Stimulated activated CD8-positive, alpha-beta memory T cell treated with anti-CD3 and anti-CD28 coated beads, Interleukin-12 subunit alpha, Interleukin-12 subunit beta, amount 100 ng/mL, for 24 hours (primary cell): ENCODE measurements at regions not wholly inside any gene's neighbourhood (a gene's known extent, or its start where the extent isn't known, plus 50 kb on each side); places are given as distances from the start of the nearest gene placed in this dataset.

Experiments
- DNase-seq: peaks from one replicate; pipeline ENCODE4 v3.0.0-alpha.2; 2020; ENCODE audit errors: extremely low read depth

GRCh38 chr9:117860849-117861248, 156.6 kb downstream of the TLR4 start:
- no peak for DNase-seq

DNA sequence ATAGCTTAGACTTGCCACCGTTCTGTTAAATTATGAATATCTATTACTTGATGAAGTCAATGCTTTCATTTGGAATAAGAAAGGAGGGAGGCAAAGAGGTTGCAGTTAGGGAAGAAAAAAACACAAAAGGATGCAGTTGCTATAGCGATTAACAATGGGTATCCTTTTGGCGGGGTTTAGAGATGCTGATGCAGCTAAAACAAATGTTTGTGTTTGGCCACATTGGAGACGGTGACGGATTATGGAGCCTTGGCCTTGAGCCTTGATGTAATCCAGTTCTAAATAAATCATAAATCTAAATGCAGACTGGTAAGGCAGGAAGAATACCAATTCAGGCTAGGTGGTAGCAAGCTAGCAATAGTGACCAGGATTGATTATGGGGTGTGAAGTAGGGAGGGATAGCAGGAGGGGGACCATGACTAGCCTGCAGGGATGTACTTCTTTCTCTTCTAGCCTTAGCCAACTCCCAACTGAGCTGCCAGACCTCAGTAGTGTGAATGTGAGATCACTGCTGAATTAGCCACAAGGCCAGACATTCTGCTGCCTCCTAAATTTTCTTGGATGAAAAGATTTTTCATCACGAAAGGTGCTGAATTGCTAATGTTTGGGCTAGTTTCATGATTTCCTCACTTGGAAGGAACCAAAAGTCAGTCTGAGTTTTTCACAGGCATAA, 160.3 kb downstream of the TLR4 start:
- no peak for DNase-seq

DNA sequence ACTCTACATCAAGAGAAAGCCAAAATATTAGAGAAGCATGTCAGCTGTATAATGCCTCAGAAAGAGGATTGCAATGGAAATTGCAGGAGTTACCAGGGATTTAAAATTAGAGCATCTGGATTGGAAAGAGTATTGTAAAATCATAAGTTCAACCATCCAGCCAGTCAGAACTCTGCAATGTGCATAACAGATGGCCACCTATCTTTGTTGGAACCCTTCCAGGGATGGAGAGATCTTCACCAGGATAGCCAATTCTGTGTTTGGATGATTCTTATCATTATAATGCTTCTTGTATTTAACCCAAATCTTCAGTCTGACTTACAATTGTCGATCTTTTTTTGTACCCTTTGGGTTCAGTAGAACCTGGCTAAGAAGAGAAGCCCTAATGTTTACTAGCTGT, 164.4 kb downstream of the TLR4 start:
- no peak for DNase-seq

- DNase-seq: no peak
These were observed 165.1 kb downstream of the TLR4 start for GRCh38 chr9:117869287-117869686.

DNA sequence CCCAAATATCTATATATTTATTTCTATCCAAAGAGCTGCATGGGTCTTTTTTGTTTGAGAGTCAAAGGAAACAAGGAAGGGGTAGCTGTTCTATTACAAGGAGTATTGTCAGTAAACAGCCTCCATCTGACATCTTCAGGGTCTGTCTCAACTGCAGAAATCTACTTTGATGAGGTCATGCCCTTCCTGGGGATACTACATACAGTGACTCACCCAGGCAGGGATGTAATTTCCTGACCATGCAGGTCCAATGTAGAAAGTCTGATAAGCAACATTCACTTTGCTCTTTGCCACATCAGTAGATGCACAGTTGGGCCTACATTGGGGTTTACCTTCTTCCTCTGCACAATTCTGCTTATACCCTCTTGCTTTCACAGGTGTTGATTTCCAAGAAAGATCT, 165.5 kb downstream of the TLR4 start:
- no peak for DNase-seq

GRCh38 chr9:117873664-117874063, 169.5 kb downstream of the TLR4 start:
- DNase-seq: no peak

- DNase-seq: no peak
These were observed 171.7 kb downstream of the TLR4 start for GRCh38 chr9:117875886-117876285.

DNA sequence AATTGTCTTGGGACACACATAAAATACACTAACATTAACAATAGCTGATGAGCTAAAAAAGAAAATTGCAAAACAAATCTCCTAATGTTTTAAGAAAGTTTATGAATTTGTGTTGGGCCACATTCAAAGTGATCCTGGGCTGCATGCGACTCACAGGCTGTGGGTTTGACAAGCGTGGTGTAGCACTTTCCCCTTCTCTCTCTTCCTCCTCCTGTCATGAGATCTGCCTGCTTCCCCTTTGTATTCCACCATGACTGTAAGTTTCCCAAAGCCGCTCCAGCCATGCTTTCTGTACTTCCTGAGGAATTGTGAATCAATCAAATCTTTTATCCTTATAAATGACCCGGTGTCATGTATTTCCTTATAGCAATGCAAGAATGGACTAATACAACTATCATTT, 178.0 kb downstream of the TLR4 start:
- DNase-seq: no peak

DNA sequence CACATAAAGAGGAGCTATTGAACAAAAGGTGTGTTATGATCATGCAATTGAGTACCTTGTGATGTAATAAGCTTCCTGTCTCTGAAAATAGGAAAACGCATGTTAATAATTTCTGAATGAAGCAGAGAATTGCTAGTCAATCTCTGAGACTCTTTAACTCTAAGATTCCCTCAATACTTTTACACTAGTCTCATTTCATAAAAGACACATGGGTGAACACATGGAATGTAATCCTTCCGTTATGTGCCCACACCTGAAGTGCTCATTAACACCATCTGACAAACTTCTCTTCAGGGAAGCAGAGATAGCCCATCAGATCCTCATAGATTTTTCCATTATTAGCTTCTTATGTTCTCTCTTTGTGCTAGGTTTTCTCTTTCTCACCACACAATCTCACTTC, 182.4 kb downstream of the TLR4 start:
- no peak for DNase-seq

GRCh38 chr9:117887383-117887782, 183.2 kb downstream of the TLR4 start:
- DNase-seq: no peak

GRCh38 chr9:117887941-117888340, 183.7 kb downstream of the TLR4 start:
- DNase-seq: no peak

DNA sequence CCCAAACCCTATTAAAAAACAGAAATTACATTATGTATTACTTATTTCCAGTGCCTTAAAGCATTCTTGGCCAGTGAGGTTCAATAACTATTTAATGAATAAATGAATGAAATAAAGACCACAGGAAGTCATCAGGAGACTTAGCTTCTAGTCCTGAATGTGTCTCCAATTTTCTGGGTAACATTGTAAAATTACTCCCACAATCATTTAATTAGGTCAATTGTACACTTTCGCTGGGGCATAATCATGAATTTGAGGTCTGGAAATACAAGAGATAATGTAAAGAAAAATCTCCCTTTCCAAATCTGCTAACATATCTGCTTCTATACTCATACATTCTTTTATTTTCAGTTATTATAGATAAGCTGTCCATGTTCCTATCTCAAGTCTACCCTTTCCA, 199.2 kb downstream of the TLR4 start:
- no peak for DNase-seq

GRCh38 chr9:117906763-117907162, 202.6 kb downstream of the TLR4 start:
- no peak for DNase-seq

DNA sequence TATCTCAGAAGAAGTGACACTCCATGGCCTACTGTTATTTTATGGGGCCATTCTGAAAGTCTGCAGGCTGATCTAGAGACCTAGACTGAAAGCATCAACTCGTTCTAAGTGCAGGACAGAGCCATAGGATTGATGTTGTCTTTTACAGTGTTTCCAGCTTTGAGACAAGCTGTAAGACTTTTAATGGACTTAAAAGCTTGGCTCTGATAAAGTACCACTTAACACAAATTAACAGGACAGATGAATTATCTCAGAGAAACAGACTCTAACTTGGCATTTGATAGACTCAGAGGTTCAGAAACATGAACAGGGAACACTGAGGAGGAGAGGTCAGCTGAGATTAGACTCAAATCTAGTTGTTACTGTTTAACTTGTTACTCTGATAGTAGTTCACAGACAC, 203.2 kb downstream of the TLR4 start:
- DNase-seq: no peak

- no peak for DNase-seq
These were observed 212.1 kb downstream of the TLR4 start for GRCh38 chr9:117916291-117916690.

DNA sequence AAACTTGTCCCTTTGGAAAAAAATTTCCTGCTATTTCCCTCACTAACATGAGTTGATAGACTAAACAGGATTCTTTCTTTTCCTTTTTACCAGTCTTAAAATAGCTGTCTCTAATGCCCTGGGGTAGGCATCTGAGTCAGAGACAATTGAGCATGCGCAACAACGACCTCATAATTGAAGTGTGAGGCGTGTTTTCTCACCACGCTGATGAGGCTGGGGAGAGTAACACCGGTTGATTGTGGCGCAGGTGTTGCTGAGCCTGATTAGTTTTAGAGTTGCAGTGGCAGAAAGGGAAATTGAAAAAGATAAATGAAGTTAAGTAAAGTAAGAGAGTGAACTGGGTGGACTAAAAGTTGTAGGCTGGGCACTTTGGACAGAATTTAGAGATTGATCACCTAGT, 213.7 kb downstream of the TLR4 start:
- no peak for DNase-seq

DNA sequence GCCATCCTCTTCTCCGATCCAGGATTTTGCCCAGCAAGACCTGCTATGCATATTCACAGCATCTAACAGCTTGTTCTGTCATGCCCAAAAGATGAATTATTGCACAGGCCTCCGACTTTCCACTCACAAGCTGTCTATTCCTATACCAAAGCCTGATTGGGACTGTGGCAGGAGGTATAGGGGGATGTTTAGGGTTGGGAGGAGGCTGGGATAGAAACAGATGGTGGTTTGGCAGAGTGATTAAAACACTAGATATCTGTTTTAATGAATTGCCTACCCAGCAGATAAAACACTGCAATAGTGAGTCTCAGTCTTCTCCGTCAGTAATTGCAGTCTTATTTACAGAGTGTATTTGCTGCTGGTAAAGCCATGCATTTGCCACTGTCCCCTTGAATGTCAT, 215.3 kb downstream of the TLR4 start:
- no peak for DNase-seq

DNA sequence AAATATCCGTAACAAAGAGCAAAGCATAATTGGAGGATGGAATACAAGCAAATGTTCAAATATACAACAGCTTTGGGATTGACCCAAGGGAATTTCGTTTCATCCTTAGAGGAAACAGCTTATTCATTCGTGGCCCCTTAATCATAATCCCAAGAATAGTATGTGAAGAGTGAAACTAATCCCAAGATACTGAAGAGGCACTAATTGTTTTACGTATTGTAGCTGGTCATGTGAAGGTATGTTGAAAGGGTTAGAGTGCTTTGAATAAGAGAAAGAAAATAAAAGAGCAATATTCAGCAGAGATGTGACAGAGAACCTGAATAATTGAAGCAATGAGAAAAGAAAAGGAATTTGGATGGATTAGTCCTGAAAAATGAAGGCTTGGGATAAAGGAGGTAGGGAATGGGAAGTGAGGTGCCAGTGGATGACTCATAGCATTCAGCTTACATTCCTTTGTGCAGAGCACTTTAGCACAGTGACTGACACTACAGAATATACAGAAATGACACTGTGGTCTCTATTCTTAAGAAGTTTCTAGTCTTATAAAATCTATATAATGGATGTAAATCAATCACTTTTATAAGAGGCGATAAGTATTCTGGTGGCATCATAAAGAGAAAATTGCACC, 221.9 kb downstream of the TLR4 start:
- no peak for DNase-seq

GRCh38 chr9:117927354-117927753, 223.2 kb downstream of the TLR4 start:
- no peak for DNase-seq

GRCh38 chr9:117929868-117930267, 225.7 kb downstream of the TLR4 start:
- DNase-seq: no peak

DNA sequence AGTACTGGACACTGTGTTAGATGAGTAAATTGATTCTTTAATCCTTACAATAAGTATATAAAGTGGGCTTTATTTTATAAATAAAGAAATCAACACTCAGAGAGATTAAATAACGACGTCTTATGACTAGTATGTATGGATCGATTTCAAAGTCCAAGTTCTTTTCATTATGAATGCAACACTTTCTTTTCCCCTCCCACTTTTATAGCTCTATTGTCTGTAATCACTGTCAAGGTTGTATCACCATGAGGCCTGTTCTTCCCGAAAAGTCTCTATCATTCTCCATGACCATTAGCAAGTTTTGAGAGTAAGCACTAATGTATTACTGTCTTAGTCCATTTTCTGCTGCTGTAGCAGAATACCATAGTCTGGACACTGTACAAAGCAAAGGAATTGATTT, 228.4 kb downstream of the TLR4 start:
- DNase-seq: no peak

- DNase-seq: no peak
These were observed 232.3 kb downstream of the TLR4 start for GRCh38 chr9:117936185-117937130.

- no peak for DNase-seq
These were observed 233.9 kb downstream of the TLR4 start for GRCh38 chr9:117938086-117938485.
